Epidermal melanocyte (primary cell): ENCODE measurements at regions not wholly inside any gene's neighbourhood (a gene's known extent, or its start where the extent isn't known, plus 50 kb on each side); places are given as distances from the start of the nearest gene placed in this dataset.

Experiments used
- DNase-seq: peaks from one replicate; pipeline ENCODE4 v3.0.0; 2011; ENCODE audit warnings: low spot score; ENCODE audit not compliant: insufficient read length

DNA sequence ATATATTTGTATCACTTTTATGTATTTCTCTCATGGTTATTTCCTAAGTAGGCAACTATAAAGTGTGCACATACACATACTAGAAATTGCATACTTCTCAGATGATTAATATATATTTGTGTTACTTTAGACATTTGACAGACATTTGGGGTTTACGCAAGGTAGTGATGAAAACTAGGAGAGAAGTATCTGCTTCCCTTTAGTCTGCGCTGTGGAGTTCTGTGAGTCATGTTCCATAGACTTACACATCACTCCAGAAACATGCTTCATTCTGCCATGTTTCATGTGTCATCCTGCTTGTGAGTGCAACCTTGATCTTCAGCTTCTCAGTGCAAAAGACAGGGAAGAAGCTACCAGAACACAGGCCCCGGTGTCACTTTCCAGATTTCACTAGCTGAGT lies 200.7 kb upstream of the BMP2 start:
- no peak for DNase-seq

DNA sequence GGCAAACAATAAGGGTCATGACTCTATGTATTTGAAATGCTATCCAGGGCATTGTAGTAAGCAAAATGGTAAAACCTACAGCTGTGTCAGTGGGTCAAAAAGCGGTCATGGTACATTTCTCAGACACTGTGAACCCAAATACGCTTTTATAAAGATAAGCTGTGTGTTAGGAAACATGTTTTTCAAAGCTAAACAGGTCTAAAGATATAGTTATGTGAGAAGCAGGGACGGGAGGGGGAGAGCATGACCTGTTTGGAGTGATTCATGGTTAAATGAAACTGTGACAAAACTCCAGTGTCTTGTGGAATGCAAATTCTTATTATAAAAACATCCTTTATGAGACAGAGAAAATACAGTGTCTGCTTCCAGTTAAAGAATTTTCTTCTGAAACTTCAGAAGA lies 205.4 kb upstream of the BMP2 start:
- no peak for DNase-seq

DNA sequence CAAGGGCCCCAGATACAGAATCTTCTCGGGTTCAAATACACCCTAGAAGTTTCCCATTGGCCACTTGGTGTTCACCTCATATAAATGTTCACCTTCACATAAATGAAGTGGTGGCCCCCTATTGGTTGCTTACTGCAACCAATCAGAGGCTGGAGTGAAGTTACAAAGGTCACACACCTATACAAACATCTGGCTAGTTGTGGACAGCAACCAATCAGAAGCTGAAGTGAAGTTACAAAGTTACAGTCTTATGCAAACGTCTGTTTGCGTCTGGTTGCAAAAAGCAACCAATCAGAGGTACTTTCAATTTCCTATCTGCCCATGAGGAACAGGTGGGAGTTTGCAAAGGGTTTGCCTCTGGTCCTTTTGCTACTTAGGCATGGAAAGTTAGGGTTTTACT lies 206.5 kb upstream of the BMP2 start:
- no peak for DNase-seq

GRCh38 chr20:6559791-6560190 lies 207.7 kb upstream of the BMP2 start:
- no peak for DNase-seq

- no peak for DNase-seq
Measured at GRCh38 chr20:6558341-6558740, 209.1 kb upstream of the BMP2 start.

DNA sequence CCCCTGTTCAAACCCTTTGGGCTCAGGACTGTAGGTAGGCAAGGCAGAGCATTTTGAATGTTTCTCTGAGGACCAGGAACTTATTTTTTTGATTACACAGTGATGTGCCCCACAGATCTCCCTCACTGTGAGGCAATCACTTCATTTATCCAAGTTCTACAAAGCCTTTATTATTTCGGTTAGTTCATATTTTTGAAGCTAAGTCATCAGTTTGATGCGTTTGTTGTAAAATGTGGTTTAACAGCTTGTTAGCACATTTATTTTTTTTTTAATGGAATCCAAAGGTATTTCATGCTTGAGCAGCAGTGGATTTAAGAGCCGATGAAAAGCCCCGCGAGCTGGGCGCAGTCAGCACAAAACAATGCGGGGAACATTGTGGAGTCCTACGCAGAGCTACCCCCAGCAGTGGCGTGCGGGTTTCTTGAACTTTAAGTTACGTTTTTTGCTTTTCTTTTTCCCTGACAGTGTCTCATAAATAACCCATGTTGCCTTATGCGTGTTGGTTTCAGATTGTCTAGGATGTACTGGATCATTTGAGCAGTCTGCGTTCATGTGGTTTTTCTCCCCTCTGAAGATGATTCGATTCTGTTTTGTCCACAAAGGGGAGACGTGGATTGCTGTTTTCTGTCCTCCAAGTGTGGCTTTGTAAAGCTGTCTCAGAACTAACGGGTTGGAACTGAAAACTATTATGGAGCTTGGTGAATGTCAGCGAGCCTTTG lies 233.6 kb upstream of the BMP2 start:
- DNase-seq: peak; percentile 52

DNA sequence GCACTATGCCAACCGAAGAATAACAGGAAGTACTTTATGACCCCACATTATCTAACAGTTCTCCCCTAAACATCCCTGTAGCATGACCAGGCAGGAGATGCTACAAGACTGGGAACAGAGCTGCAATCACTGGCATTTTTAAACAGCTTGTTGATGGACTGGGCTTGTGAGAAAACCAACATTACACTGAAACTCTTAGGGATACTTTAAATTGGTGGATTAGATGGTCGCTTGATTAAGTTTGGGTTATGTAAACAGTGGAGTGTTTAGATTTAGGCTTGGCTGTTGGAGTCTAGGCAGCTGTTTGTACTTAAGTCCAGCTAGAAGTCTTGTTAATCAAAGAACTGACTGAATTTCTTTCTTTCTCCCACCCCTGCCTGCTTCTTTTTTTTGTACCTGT lies 234.1 kb upstream of the BMP2 start:
- DNase-seq: peak; percentile 19

DNA sequence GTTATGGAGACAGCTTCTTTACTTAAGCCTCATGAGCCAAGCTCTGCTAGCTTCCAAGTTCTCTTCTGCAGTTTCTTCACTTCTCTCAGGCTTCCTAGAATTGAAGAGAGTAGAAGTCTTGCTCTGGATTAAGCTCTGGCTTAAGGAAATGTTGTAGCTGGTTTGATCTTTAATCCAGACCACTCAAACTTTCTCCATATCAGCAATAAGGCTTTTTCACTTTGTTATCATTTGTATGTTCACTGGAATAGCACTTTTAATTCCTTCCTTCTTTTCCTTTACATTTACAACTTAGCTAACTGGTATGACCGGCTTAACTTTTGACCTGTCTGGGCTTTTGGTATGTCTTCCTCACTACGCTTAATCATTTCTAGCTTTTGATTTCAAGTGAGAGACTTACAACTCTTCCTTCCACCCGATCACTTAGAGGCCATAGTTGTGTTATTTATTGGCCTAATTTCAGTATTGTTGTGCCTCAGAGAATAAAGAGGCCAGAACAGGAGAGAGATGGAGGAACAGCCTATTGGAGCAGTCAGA lies 236.6 kb upstream of the BMP2 start:
- DNase-seq: no peak

DNA sequence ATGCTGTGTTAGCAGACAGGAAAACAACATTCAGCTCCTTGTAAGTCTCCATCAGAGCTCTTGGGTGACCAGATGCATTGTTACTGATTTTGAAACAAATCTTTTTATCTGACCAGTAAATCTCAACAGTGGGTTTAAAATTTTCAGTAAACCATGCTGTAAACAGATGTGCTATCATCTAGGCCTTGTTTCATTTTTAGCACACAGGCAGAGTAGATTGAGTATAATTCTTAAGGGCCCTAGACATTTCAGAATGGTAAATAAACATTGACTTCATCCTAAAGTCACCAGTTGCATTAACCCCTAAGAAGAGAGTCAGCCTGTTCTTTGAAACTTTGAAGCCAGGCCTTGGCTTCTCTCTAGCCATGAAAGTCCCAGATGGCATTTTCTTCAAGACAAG lies 237.2 kb upstream of the BMP2 start:
- no peak for DNase-seq

DNA sequence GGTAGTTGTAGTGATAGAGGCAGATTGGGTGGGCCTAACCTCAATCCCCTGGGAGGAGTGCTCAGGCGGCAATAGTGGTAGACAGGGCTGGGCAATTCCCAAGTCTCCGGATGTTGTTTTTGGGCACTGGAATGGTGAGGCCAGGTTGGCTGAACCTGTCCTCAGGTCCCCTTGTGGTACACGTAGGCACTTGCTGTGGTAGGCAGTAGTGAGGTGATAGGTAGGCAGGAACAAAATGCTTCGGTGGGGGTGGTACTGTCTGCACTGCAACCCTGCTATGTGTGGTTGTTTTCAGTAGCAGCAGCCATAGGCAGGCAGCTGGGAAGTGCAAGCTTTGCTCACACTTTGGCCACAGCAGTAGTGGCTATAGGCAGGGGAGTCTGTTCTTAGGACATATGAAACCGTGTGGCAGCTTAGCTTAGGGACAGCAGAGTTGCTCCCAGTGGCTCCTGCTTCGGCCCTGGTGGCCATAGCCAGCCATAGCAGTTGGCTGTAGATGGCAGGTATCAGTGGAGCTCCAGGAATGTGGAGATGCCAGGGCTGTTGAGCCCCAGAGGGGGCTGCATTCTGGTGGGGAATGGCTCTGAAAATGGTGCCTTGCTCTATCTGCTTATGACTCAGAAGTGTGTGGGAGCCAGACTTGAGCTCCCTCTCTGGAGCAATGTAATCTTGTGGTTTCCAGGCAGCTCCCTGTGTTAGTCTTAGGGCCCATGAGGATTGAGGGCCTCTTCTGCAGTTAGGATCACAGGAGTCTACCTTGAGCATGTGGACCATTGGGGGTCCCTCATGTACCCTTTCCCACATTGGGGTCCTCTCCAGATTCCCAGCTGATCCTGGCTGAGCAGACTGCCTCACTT lies 241.8 kb upstream of the BMP2 start:
- DNase-seq: no peak

- no peak for DNase-seq
Measured at GRCh38 chr20:6524305-6524704, 243.2 kb upstream of the BMP2 start.

- no peak for DNase-seq
Measured at GRCh38 chr20:6519556-6519955, 247.9 kb upstream of the BMP2 start.

- no peak for DNase-seq
Measured at GRCh38 chr20:6515261-6515660, 252.2 kb upstream of the BMP2 start.

GRCh38 chr20:6513599-6513998 lies 253.9 kb upstream of the BMP2 start:
- DNase-seq: no peak

DNA sequence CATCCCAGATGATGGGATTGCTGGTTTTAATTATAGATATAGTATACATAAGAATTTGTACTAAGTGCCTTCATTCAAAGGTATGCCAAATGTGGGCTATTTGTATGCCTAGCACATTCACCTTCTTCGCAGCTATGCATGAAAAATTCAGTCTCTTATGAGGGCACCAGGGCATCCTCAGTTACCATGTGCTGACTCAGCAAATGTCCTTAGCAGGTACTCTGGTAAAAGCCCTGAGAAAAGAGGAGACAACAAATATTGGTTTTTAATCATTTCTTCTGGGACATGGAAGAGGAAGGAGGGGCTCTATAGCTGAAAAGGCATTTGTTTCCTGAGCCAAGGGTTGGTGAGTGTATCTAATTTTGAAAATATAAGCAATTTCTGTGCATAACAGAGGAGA lies 258.1 kb upstream of the BMP2 start:
- DNase-seq: no peak

GRCh38 chr20:6506906-6507305 lies 260.6 kb upstream of the BMP2 start:
- DNase-seq: no peak

DNA sequence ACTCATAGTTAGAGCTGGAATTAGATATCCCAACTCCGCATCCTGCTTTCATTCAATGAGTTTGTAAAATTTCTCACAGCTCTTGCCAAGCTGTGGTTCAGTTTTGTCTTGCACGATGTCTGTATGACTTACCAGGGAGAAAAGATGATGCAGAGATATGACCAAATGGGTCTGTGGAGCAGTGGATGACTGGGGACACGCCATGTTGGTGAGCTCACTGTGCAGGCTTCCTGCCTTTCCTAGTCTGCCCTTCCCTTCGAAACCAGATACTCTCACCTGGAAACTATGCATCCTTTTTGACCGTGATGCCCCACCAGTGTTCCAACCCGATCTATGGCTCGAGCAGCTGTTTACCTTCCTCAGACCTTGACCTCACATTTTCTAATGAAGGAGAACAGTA lies 262.7 kb upstream of the BMP2 start:
- DNase-seq: no peak

- DNase-seq: no peak
Measured at GRCh38 chr20:6504179-6504578, 263.3 kb upstream of the BMP2 start.

- no peak for DNase-seq
Measured at GRCh38 chr20:6502999-6503398, 264.5 kb upstream of the BMP2 start.

DNA sequence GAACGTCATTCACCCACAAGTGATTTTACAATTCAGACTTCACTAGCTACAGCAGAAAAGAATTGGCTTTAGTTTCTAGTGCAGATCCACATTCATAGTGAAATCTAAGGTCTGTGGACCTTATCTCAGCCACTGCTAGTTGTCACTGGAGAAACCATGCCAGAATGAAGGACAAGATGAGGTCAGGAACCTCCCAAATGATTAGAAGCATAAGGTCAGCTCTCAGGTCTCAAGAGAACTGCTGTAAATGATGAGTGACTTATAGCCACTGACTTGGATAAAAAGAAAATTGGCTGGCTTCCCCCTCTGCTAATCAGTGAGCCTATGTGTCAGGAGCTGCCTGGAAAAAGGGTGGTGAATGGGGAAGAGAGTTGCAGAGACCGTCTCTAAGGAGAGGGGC lies 265.3 kb upstream of the BMP2 start:
- DNase-seq: no peak

GRCh38 chr20:6501061-6501460 lies 266.4 kb upstream of the BMP2 start:
- no peak for DNase-seq

- DNase-seq: no peak
Measured at GRCh38 chr20:6499566-6499965, 267.9 kb upstream of the BMP2 start.

- DNase-seq: no peak
Measured at GRCh38 chr20:6496874-6497273, 270.6 kb upstream of the BMP2 start.
